GM12878 (cell line): ENCODE measurements at regions not wholly inside any gene's neighbourhood (a gene's known extent, or its start where the extent isn't known, plus 50 kb on each side); places are given as distances from the start of the nearest gene placed in this dataset.

Experiments
- ATAC-seq: fragments of 200-7000 bp; cut with Tn5 transposase; 3 replicates; pipeline ENCODE4 v1.9.1; 2020; ENCODE audit warnings: mild to moderate bottlenecking, moderate library complexity
- BruUV-seq: library from RNA; stranded (reverse); fragments of 400-500 nt; replicated peaks from 2 replicates; lab custom pipeline; 2021; lab: Mats Ljungman, UMichigan
- CTCF ChIA-PET: fragments of 300-600 bp; sonication (Branson Sonifier 250); formaldehyde crosslinking; extraction: SDS; loops from one replicate; lab custom pipeline; 2021; ENCODE audit warnings: inconsistent platforms; lab: Yijun Ruan, JAX
- POLR2A ChIA-PET: fragments of 350-600 bp; formaldehyde crosslinking; extraction: SDS; loops from one replicate; lab custom pipeline; 2021; ENCODE audit warnings: inconsistent platforms; lab: Charles Lee
- RAD21 ChIA-PET: fragments of 300-600 bp; sonication (Branson Sonifier 250); formaldehyde crosslinking; loops from one replicate; lab custom pipeline; 2023; ENCODE audit warnings: antibody characterized with exemption; ENCODE audit not compliant: unreplicated experiment; lab: Charles Lee
- SMC1A ChIA-PET: fragments of 300-600 bp; sonication (Branson Sonifier 250); formaldehyde crosslinking; loops from one replicate; lab custom pipeline; 2023; ENCODE audit not compliant: unreplicated experiment, uncharacterized antibody; lab: Charles Lee
- DNase-seq: peaks from one replicate; pipeline ENCODE4 v3.0.0-alpha.2; 2011; ENCODE audit warnings: low read depth, low spot score
- FAIRE-seq: peaks from 3 replicates; lab custom pipeline; 2011; peaks lifted over from hg19 to GRCh38; lab: Jason Lieb, UNC
- H2AFZ ChIP-seq: 2 replicates; pipeline ENCODE4 v1.6.0; 2011; ENCODE audit warnings: low read depth, low read length, control low read depth; ENCODE audit not compliant: control insufficient read depth
- H3K27ac ChIP-seq: 2 replicates; pipeline ENCODE4 v1.5.1; 2011; ENCODE audit warnings: control low read depth; ENCODE audit not compliant: control insufficient read depth, insufficient read depth
- H3K27me3 ChIP-seq, 2 experiments: replicated peaks in 1 of 2; 2 replicates each; pipeline versions ENCODE4 v1.6.0 to v1.6.1; 2011; ENCODE audit warnings: low read length in 1 of 2; ENCODE audit not compliant: control insufficient read depth in 2 of 2, insufficient read depth in 2 of 2
- H3K36me3 ChIP-seq, 2 experiments: 2 replicates each; pipeline ENCODE4 v1.5.1; 2011; ENCODE audit warnings: low read length in 1 of 2; ENCODE audit not compliant: control insufficient read depth in 2 of 2, insufficient read depth in 2 of 2
- H3K4me1 ChIP-seq: 2 replicates; pipeline ENCODE4 v1.6.1; 2011; ENCODE audit warnings: mild to moderate bottlenecking, low read length, moderate library complexity, mixed read lengths; ENCODE audit not compliant: control insufficient read depth, insufficient read depth
- H3K4me2 ChIP-seq: 2 replicates; pipeline ENCODE4 v1.6.0; 2011; ENCODE audit warnings: control low read depth; ENCODE audit not compliant: control insufficient read depth, insufficient read depth
- H3K4me3 ChIP-seq: fragments of 200-600 bp; sonication (generic); 2 replicates; pipeline ENCODE4 v1.5.1; 2016
- H3K79me2 ChIP-seq: 2 replicates; pipeline ENCODE4 v1.6.0; 2011; ENCODE audit warnings: low read length; ENCODE audit not compliant: control insufficient read depth, insufficient read depth
- H3K9ac ChIP-seq: 2 replicates; pipeline ENCODE4 v1.8.0; 2011; ENCODE audit warnings: low read length, control low read depth, mixed read lengths; ENCODE audit not compliant: control insufficient read depth, insufficient read depth
- H3K9me3 ChIP-seq: replicated peaks from 3 replicates; pipeline ENCODE4 v1.5.1; 2011; ENCODE audit warnings: mild to moderate bottlenecking, low read length; ENCODE audit not compliant: control insufficient read depth, insufficient read depth
- H4K20me1 ChIP-seq: 2 replicates; pipeline ENCODE4 v1.6.0; 2011; ENCODE audit not compliant: control insufficient read depth, insufficient read depth
- BMI1 ChIP-seq: fragments of 450-650 bp; IDR thresholded peaks from 2 replicates; pipeline ENCODE4 v1.6.1; 2016; ENCODE audit warnings: mild to moderate bottlenecking, moderate library complexity, borderline replicate concordance
- CREB1 ChIP-seq: IDR thresholded peaks from 2 replicates; pipeline ENCODE4 v1.6.1; 2012; ENCODE audit warnings: low read depth, mild to moderate bottlenecking, inconsistent platforms
- NR2C2 ChIP-seq: IDR thresholded peaks from 2 replicates; pipeline ENCODE4 v1.6.1; 2011; ENCODE audit warnings: borderline replicate concordance, low read depth; ENCODE audit not compliant: control insufficient read depth, insufficient read length
- RELA ChIP-seq: fragments of 450-650 bp; IDR thresholded peaks from 2 replicates; pipeline ENCODE4 v1.8.0; 2014; ENCODE audit warnings: borderline replicate concordance; ENCODE audit not compliant: partially characterized antibody
- SIN3A ChIP-seq: IDR thresholded peaks from 2 replicates; pipeline ENCODE4 v1.6.1; 2012; ENCODE audit warnings: low read depth, low read length, improper control_type of control experiment
- ZNF217 ChIP-seq: fragments of 450-650 bp; IDR thresholded peaks from 2 replicates; pipeline ENCODE4 v1.6.1; 2017; ENCODE audit warnings: antibody characterized with exemption, mild to moderate bottlenecking
- ZNF384 ChIP-seq: IDR thresholded peaks from 2 replicates; pipeline ENCODE4 v1.6.1; 2012; ENCODE audit warnings: low read depth, mild to moderate bottlenecking, low read length, improper control_type of control experiment, borderline replicate concordance
- WGBS: methylation state at CpG from one replicate; pipeline ENCODE4 v1.1.6; 2016; ENCODE audit warnings: low lambda C conversion rate; ENCODE audit not compliant: insufficient replicate concordance, insufficient coverage; ENCODE audit errors: missing lambda C conversion rate; 5-methylcytosine and 5-hydroxymethylcytosine counted together
- in situ Hi-C: fragments of 300-500 bp; cut with MboI; formaldehyde crosslinking; loops from 9 replicates; pipeline ENCODE4 v1.14.3; 2018; ENCODE audit warnings: mixed read lengths
- intact Hi-C: fragments of 100-400 bp; cut with micrococcal nuclease; formaldehyde crosslinking; loops from one replicate; pipeline ENCODE4 v1.14.2; 2022; ENCODE audit not compliant: unreplicated experiment
- TF ChIP-seq, protein P1 (sequence below): fragments of 450-650 bp; IDR thresholded peaks from 2 replicates; pipeline ENCODE4 v1.6.1; 2017; ENCODE audit warnings: mild to moderate bottlenecking, moderate library complexity

DNA sequence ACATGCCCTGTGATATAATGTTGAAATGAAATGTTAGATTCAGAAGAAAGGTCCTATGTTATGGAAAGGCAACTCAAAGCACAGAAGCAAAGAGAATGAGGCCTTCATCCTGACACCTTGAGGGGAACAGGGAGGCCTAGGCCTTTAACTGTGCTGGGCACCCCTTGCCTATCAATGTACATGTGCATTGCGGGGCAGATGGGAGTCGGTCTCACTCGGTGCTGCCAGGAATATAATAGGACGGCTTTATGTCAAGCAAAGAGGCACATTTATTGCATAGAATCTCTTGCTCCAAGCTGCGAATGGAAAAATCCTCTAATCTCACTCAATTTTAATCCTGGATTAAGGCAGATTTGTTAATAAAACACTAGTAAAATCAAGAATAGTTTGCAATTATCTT lies 301.0 kb upstream of the SOX14 start:
- DNase-seq (no peak), ATAC-seq (no peak), FAIRE-seq (no peak)
- SMC1A ChIA-PET: no interaction called here
- Histone ChIP-seq H3K4me1 (no peaks in the 10 kb centered on the region; the same call in 1 of the 2 replicates), H4K20me1 (no peaks in the 10 kb centered on the region), H3K4me3 (no peak overlapping the region), H3K4me2 (no peak overlapping the region), H3K9ac (no peak overlapping the region), H2AFZ (no peak overlapping the region), H3K79me2 (no peaks in the 10 kb centered on the region), H3K27me3 (no peaks in the 10 kb centered on the region), H3K9me3 (no peaks in the 10 kb centered on the region), H3K27ac (no peak overlapping the region), H3K36me3 (no peaks in the 10 kb centered on the region)
- CTCF ChIA-PET: no interaction called here
- TF ChIP-seq CREB1: no peak
- TF ChIP-seq ZNF217: no peak
- no peak for TF ChIP-seq BMI1
- TF ChIP-seq NR2C2: no peak
- no peak for TF ChIP-seq RELA
- TF ChIP-seq, protein P1, sequence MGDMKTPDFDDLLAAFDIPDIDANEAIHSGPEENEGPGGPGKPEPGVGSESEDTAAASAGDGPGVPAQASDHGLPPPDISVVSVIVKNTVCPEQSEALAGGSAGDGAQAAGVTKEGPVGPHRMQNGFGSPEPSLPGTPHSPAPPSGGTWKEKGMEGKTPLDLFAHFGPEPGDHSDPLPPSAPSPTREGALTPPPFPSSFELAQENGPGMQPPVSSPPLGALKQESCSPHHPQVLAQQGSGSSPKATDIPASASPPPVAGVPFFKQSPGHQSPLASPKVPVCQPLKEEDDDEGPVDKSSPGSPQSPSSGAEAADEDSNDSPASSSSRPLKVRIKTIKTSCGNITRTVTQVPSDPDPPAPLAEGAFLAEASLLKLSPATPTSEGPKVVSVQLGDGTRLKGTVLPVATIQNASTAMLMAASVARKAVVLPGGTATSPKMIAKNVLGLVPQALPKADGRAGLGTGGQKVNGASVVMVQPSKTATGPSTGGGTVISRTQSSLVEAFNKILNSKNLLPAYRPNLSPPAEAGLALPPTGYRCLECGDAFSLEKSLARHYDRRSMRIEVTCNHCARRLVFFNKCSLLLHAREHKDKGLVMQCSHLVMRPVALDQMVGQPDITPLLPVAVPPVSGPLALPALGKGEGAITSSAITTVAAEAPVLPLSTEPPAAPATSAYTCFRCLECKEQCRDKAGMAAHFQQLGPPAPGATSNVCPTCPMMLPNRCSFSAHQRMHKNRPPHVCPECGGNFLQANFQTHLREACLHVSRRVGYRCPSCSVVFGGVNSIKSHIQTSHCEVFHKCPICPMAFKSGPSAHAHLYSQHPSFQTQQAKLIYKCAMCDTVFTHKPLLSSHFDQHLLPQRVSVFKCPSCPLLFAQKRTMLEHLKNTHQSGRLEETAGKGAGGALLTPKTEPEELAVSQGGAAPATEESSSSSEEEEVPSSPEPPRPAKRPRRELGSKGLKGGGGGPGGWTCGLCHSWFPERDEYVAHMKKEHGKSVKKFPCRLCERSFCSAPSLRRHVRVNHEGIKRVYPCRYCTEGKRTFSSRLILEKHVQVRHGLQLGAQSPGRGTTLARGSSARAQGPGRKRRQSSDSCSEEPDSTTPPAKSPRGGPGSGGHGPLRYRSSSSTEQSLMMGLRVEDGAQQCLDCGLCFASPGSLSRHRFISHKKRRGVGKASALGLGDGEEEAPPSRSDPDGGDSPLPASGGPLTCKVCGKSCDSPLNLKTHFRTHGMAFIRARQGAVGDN: no peak
- no peak for TF ChIP-seq ZNF384
- TF ChIP-seq SIN3A: no peak
- in situ Hi-C loops: no loop called here
- WGBS: 55% methylated on average over 5 of the region's 5 CpGs
- RAD21 ChIA-PET: no interaction called here
- POLR2A ChIA-PET: no interaction called here
- intact Hi-C loops: no loop called here
- no TSS peak for BruUV-seq
